ENCODE measurements at regions not wholly inside any gene's neighbourhood (a gene's known extent, or its start where the extent isn't known, plus 50 kb on each side); places are given as distances from the start of the nearest gene placed in this dataset.

DNA sequence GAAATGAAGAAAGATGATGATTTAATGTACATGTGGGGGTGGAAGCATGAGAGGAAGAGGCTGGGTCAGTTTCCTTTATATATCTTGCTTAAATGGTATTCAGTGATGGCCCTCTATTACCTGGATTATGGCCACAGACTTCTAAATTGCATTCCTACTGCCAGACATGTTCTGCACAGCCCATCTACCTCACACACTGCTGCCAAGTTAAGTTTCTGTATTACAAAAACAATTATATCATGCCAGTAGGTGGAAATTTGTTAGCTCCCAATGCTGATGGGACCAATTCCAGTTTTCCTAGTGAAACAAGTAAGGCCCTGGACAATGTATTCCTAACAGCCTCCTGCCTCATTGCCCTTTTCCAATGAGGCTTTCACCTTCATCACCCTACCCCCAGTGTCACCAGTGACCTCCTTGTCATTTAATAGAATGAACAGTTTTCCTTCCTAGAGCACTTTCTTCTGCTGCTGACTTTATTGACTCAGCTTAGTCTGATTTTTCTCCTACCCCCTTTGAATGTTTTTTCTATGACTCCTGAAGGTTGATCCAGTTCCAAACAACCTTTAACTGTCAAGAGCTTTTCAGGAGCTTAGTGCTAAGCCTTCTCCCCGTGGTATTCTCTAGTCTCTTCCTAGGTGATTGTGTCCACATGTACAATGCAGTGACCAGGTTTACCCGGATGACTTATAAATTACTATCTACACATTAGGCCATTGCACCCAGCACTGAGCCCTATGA is 316.6 kb upstream of the ANKRD30A start:
- no peak overlapping the region for H3K9ac ChIP-seq (replicated peaks in 1 of 4; ENCODE audit: extremely low read depth in 1 of 4, low read depth in 3 of 4, low read length in 3 of 4)
- ChIA-PET CTCF (ENCODE audit: partially characterized antibody) (interaction anchor here (1.1 kb wide), 1 partner anchor 12 kb away, joined by 3 read pairs; no protein-coding TSS in a partner anchor), POLR2A (ENCODE audit: partially characterized antibody) (no interaction called here)

More for the DNA sequence above, 316.6 kb upstream of the ANKRD30A start:
- Histone ChIP-seq H3K23ac (ENCODE audit: insufficient read length) (no peak overlapping the region), H2BK5ac (ENCODE audit: low read depth, low read length) (no peak overlapping the region), H3K27me3 (replicated peaks in 1 of 4; ENCODE audit: control insufficient read depth in 3 of 4, extremely low read depth in 1 of 4, insufficient read depth in 3 of 4, low read length in 3 of 4) (no peaks in the 10 kb centered on the region), H4K8ac (ENCODE audit: extremely low read depth, insufficient read depth, low read length) (no peak overlapping the region), H4K20me1 (replicated peaks in 1 of 2; ENCODE audit: control insufficient read depth in 1 of 2, insufficient read depth in 2 of 2, low read length in 2 of 2) (no peaks in the 10 kb centered on the region), H3K4me3 (ENCODE audit: extremely low read depth in 1 of 4, insufficient read depth in 2 of 4, low read depth in 3 of 4, low read length in 4 of 4) (no peak overlapping the region), H2AFZ (ENCODE audit: low read length) (no peak overlapping the region), H2AK5ac (ENCODE audit: low read depth, low read length) (no peak overlapping the region), H3K27ac (ENCODE audit: low read depth, low read length) (no peak overlapping the region), H3K23me2 (ENCODE audit: low read depth, low read length) (no peaks in the 10 kb centered on the region; the same call in 1 of the 2 replicates), H4K5ac (ENCODE audit: insufficient read length, low read depth, low read length) (no peak overlapping the region), H3K56ac (replicated peaks; ENCODE audit: insufficient read length, low read depth, low read length) (no peak overlapping the region), H2BK12ac (ENCODE audit: low read depth, low read length) (no peak overlapping the region), H2BK120ac (replicated peaks; ENCODE audit: low read depth, low read length) (no peak overlapping the region), H2BK15ac (ENCODE audit: low read length) (no peak overlapping the region), H3K18ac (ENCODE audit: extremely low read depth, low read length) (no peak overlapping the region), H3K79me1 (ENCODE audit: low read depth, low read length) (no peaks in the 10 kb centered on the region), H3K9me3 (ENCODE audit: insufficient read depth in 2 of 2, low read depth in 1 of 2, low read length in 1 of 2) (peaks cover 0 to 10% of the 10 kb centered on the region in 2 experiments; a peak in 1 of 4 replicates), H3K4me1 (replicated peaks in 1 of 4; ENCODE audit: control insufficient read depth in 3 of 4, insufficient read depth in 4 of 4, low read length in 3 of 4) (no peaks in the 10 kb centered on the region), H3K36me3 (ENCODE audit: control insufficient read depth in 2 of 4, insufficient read depth in 4 of 4, low read length in 3 of 4) (no peaks in the 10 kb centered on the region), H3K4ac (replicated peaks; ENCODE audit: insufficient read length, low read depth, low read length) (no peak overlapping the region), H3K79me2 (ENCODE audit: control insufficient read depth in 1 of 2, insufficient read depth in 2 of 2, low read length in 2 of 2) (no peaks in the 10 kb centered on the region), H2BK20ac (ENCODE audit: low read length) (no peak overlapping the region), H4K91ac (replicated peaks; ENCODE audit: insufficient read length, low read length) (no peak overlapping the region), H3K4me2 (ENCODE audit: insufficient read depth in 1 of 2, low read depth in 2 of 2, low read length in 2 of 2) (no peak overlapping the region), H3K14ac (ENCODE audit: insufficient read length) (no peak overlapping the region)
- DNase-seq (ENCODE audit: low read depth in 1 of 2, low spot score in 2 of 2) (no peak), FAIRE-seq (no peak)
- 89% methylated on average over 2 of the region's 2 CpGs; no CpG with 5 or more reads in 1 of the 2 experiments for WGBS, 2 experiments (ENCODE audit: extremely low coverage in 1 of 2, insufficient coverage in 1 of 2, insufficient read length in 1 of 2, insufficient replicate concordance in 2 of 2, low coverage in 1 of 2, low lambda C conversion rate in 2 of 2, missing lambda C conversion rate in 1 of 2)
- TF ChIP-seq GABPA (IDR thresholded peaks at IDR 0.05; ENCODE audit: borderline replicate concordance, insufficient read depth, low read length) (no peak), KDM5A (IDR thresholded peaks at IDR 0.05; ENCODE audit: low read length) (no peak), TBP (IDR thresholded peaks at IDR 0.05; ENCODE audit: low read depth, low read length) (no peak), SP1 (IDR thresholded peaks at IDR 0.05; ENCODE audit: low read depth, low read length) (no peak), SIN3A (conservative IDR thresholded peaks at IDR 0.05 in 1 of 2, IDR thresholded peaks at IDR 0.05 in 1 of 2; ENCODE audit: low read depth in 1 of 2, low read length in 2 of 2) (no peak), CBX5 (IDR thresholded peaks at IDR 0.05; ENCODE audit: low read depth, low read length) (no peak), CEBPB (IDR thresholded peaks at IDR 0.05; ENCODE audit: low read depth, low read length) (no peak), CHD1 (IDR thresholded peaks at IDR 0.05; ENCODE audit: low read depth, low read length) (no peak), ASH2L (IDR thresholded peaks at IDR 0.05; ENCODE audit: low read length) (no peak), TAF1 (IDR thresholded peaks at IDR 0.05; ENCODE audit: low read depth, low read length) (no peak)
- TF ChIP-seq, protein P1, sequence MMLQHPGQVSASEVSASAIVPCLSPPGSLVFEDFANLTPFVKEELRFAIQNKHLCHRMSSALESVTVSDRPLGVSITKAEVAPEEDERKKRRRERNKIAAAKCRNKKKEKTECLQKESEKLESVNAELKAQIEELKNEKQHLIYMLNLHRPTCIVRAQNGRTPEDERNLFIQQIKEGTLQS (IDR thresholded peaks at IDR 0.05; ENCODE audit: insufficient read depth, low read depth, low read length), result no peak
